Neuronal stem cell (in vitro differentiated cells): ENCODE measurements at regions not wholly inside any gene's neighbourhood (a gene's known extent, or its start where the extent isn't known, plus 50 kb on each side); places are given as distances from the start of the nearest gene placed in this dataset.

Experiments
- DNase-seq: peaks from one replicate; pipeline ENCODE4 v3.0.0-alpha.2; 2013; ENCODE audit warnings: low spot score
- H2AFZ ChIP-seq: one replicate; pipeline ENCODE4 v1.6.1; 2013; ENCODE audit warnings: mild to moderate bottlenecking, low read length, inconsistent platforms
- H2AK5ac ChIP-seq: 2 replicates; pipeline ENCODE4 v1.6.1; 2013; ENCODE audit warnings: low read depth, mild to moderate bottlenecking, inconsistent platforms, low read length, moderate library complexity, mixed read lengths
- H2BK120ac ChIP-seq: 2 replicates; pipeline ENCODE4 v1.6.1; 2013; ENCODE audit warnings: low read depth, mild to moderate bottlenecking, inconsistent platforms, low read length, moderate library complexity, mixed read lengths
- H2BK12ac ChIP-seq: one replicate; pipeline ENCODE4 v1.6.1; 2013; ENCODE audit warnings: low read length, inconsistent platforms
- H2BK15ac ChIP-seq: 2 replicates; pipeline ENCODE4 v1.6.1; 2013; ENCODE audit warnings: mild to moderate bottlenecking, low read length, inconsistent platforms, mixed read lengths
- H2BK5ac ChIP-seq: one replicate; pipeline ENCODE4 v1.6.1; 2013; ENCODE audit warnings: inconsistent platforms, mild to moderate bottlenecking, low read length, moderate library complexity
- H3K14ac ChIP-seq: one replicate; pipeline ENCODE4 v1.6.1; 2013; ENCODE audit warnings: low read length, inconsistent platforms
- H3K18ac ChIP-seq: 2 replicates; pipeline ENCODE4 v1.6.1; 2013; ENCODE audit warnings: low read length, inconsistent platforms
- H3K23ac ChIP-seq: 2 replicates; pipeline ENCODE4 v1.6.1; 2013; ENCODE audit warnings: low read depth, mild to moderate bottlenecking, mixed read lengths, low read length, inconsistent platforms; ENCODE audit not compliant: poor library complexity
- H3K27ac ChIP-seq: replicated peaks from 3 replicates; pipeline ENCODE4 v1.5.1; 2013; ENCODE audit warnings: low read length, inconsistent platforms
- H3K27me3 ChIP-seq, 3 experiments: 2 replicates each; pipeline ENCODE4 v1.6.1; 2013; ENCODE audit warnings: low read length in 3 of 3, mild to moderate bottlenecking in 2 of 3, inconsistent platforms in 1 of 3, low read depth in 1 of 3, mixed read lengths in 1 of 3, moderate library complexity in 1 of 3; ENCODE audit not compliant: control insufficient read depth in 3 of 3, insufficient read depth in 3 of 3
- H3K36me3 ChIP-seq, 2 donors: replicated peaks in 1 of 2; 2 replicates each; pipeline ENCODE4 v1.6.1; 2013; ENCODE audit warnings: low read length in 2 of 2; ENCODE audit not compliant: control insufficient read depth in 2 of 2, insufficient read depth in 2 of 2
- H3K4ac ChIP-seq: 2 replicates; pipeline ENCODE4 v1.6.1; 2013; ENCODE audit warnings: inconsistent platforms, mild to moderate bottlenecking, low read length, moderate library complexity
- H3K4me1 ChIP-seq, 2 donors: 1 replicate in 1 of 2; 2 replicates in 1 of 2; pipeline ENCODE4 v1.6.1; 2013; ENCODE audit warnings: low read length in 2 of 2, low read depth in 1 of 2; ENCODE audit not compliant: control insufficient read depth in 2 of 2, insufficient read depth in 1 of 2
- H3K4me2 ChIP-seq: one replicate; pipeline ENCODE4 v1.6.1; 2013; ENCODE audit warnings: mild to moderate bottlenecking, low read length, inconsistent platforms; ENCODE audit not compliant: insufficient read depth, poor library complexity, severe bottlenecking
- H3K4me3 ChIP-seq, 2 donors: 2 replicates each; pipeline ENCODE4 v1.5.1; 2013; ENCODE audit warnings: low read length in 2 of 2, mild to moderate bottlenecking in 2 of 2, inconsistent platforms in 1 of 2, moderate library complexity in 1 of 2
- H3K79me1 ChIP-seq: one replicate; pipeline ENCODE4 v1.6.1; 2013; ENCODE audit warnings: low read depth, mild to moderate bottlenecking, inconsistent platforms, low read length, moderate library complexity
- H3K9ac ChIP-seq: one replicate; pipeline ENCODE4 v1.6.1; 2013; ENCODE audit warnings: mild to moderate bottlenecking, low read depth, low read length, inconsistent platforms; ENCODE audit not compliant: poor library complexity
- H3K9me3 ChIP-seq, 2 donors: replicated peaks in 1 of 2; 2 replicates each; pipeline versions ENCODE3 to v1.6.1; 2013; ENCODE audit warnings: low read length in 2 of 2, mild to moderate bottlenecking in 2 of 2, inconsistent platforms in 1 of 2, low read depth in 1 of 2, mixed read lengths in 1 of 2, moderate library complexity in 1 of 2; ENCODE audit not compliant: control insufficient read depth in 2 of 2, insufficient read depth in 1 of 2
- H4K8ac ChIP-seq: one replicate; pipeline ENCODE4 v1.6.1; 2013; ENCODE audit warnings: low read depth, mild to moderate bottlenecking, inconsistent platforms, low read length, moderate library complexity
- H4K91ac ChIP-seq: one replicate; pipeline ENCODE4 v1.6.1; 2013; ENCODE audit warnings: low read length, low read depth, mild to moderate bottlenecking, inconsistent platforms; ENCODE audit not compliant: poor library complexity
- WGBS, 2 donors: extraction: QIAGEN DNeasy Blood & Tissue Kit; methylation state at CpG; one replicate each; pipeline ENCODE4 v1.1.7; 2013; ENCODE audit warnings: missing lambda C conversion rate in 2 of 2, mixed read lengths in 1 of 2; ENCODE audit not compliant: insufficient read length in 2 of 2, insufficient replicate concordance in 1 of 2; ENCODE audit errors: extremely low coverage in 2 of 2; 5-methylcytosine and 5-hydroxymethylcytosine counted together

DNA sequence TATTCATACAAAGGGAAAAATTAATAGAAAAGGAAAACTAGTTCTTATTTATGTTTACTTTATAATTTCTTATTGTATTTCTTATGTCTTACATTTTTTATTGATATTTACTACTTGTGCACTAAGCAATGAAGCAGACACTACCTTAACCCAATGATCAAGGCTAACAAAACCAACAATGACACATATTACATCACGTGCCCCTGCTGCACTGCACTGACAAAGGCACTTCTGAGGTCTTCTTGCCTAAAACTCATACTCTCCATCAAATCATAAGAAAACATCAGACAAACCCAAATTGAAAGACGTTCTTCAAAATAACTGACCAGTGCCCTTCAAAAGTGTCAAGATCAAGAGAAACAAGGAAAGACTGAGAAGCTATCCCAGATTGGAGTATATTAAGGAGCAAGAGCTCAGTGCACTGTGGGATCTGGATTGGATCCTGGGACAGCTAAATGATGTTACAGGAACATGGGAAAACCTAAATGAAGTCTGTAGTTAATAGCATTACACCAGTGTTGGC lies 230.9 kb downstream of the AUH start:
- Histone ChIP-seq H4K91ac (no peak overlapping the region), H3K4ac (no peak overlapping the region), H3K23ac (no peak overlapping the region), H3K79me1 (no peaks in the 10 kb centered on the region), H3K4me1 (no peaks in the 10 kb centered on the region), H3K27me3 (peaks cover 0 to 3% (median 0%) of the 10 kb centered on the region in 3 experiments), H3K27ac (no peak overlapping the region), H2BK12ac (no peak overlapping the region), H2BK120ac (no peak overlapping the region), H3K18ac (no peak overlapping the region), H3K9me3 (no peaks in the 10 kb centered on the region), H4K8ac (no peak overlapping the region), H3K4me3 (no peak overlapping the region), H2AFZ (no peak overlapping the region), H2BK5ac (no peak overlapping the region), H3K14ac (no peak overlapping the region), H2BK15ac (no peak overlapping the region), H3K9ac (no peak overlapping the region), H2AK5ac (no peak overlapping the region), H3K4me2 (no peak overlapping the region), H3K36me3 (no peaks in the 10 kb centered on the region)
- no peak for DNase-seq
- no CpG with 5 or more reads among the region's 2 CpGs for WGBS, 2 donors

DNA sequence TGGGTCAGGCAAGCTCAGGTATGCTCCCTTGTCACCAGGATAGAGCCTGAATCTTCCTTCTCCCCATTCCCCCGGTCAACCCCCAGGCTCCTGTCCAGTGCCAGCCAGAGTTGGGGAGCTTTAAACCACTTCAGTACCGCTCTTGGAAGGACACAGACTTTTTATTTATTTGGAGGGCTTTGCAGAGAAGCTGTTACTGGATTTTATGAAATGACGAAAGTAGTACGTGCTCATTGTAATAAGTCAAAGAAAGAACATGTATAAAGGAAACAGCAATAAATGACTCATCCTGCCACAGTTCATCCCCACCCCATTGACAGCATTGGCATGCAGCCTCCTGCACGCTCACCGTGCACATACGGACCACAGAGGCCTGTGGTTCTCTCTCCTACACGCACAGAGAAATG lies 230.3 kb downstream of the AUH start:
- H2AK5ac ChIP-seq: no peak overlapping the region

DNA sequence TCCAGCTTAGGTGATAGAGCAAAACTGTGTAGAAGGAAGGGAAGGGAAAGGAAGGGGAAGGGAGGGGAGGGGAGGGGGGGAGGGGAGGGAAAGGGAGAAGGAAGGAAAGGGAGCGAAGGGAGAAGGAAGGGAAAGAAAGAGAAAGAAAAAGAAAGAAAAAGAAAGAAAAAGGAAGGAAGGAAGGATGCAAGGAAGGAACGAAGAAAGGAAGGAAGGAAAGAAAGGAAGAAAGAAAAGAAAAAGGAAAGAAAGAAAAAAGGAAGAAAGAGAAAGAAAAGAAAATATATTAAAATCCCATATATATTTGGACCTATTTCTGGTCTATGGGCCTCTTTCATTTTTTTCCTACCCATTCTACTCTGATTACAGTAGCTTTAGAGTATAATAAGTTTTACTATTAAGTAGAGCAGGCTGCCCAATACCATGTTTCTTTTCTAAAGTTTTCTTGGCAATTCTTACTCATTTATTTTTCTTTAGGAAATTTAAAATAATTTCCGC lies 229.1 kb downstream of the AUH start:
- Histone ChIP-seq H3K27me3 (peaks cover 0 to 3% (median 0%) of the 10 kb centered on the region in 3 experiments), H3K79me1 (no peaks in the 10 kb centered on the region), H3K23ac (no peak overlapping the region), H4K91ac (no peak overlapping the region), H3K4me1 (no peaks in the 10 kb centered on the region), H2BK12ac (no peak overlapping the region), H2AFZ (no peak overlapping the region), H3K9me3 (no peaks in the 10 kb centered on the region), H3K14ac (no peak overlapping the region), H3K18ac (no peak overlapping the region), H3K4me3 (no peak overlapping the region), H2BK120ac (no peak overlapping the region), H3K27ac (no peak overlapping the region), H2BK15ac (no peak overlapping the region), H3K36me3 (no peaks in the 10 kb centered on the region), H3K4ac (no peak overlapping the region), H3K4me2 (no peak overlapping the region), H2BK5ac (no peak overlapping the region), H3K9ac (no peak overlapping the region), H2AK5ac (no peak overlapping the region), H4K8ac (no peak overlapping the region)
- DNase-seq: no peak
- WGBS, 2 donors: no CpG with 5 or more reads among the region's 3 CpGs

More for the DNA sequence above, 230.3 kb downstream of the AUH start:
- Histone ChIP-seq H2BK12ac (no peak overlapping the region), H4K8ac (no peak overlapping the region), H3K27me3 (peaks cover 0 to 3% (median 0%) of the 10 kb centered on the region in 3 experiments), H3K4ac (no peak overlapping the region), H3K4me2 (no peak overlapping the region), H3K27ac (no peak overlapping the region), H3K79me1 (no peaks in the 10 kb centered on the region), H3K14ac (no peak overlapping the region), H3K9ac (no peak overlapping the region), H3K36me3 (no peaks in the 10 kb centered on the region), H2AFZ (no peak overlapping the region), H3K18ac (no peak overlapping the region), H4K91ac (no peak overlapping the region), H3K4me1 (no peaks in the 10 kb centered on the region), H3K4me3 (no peak overlapping the region), H2BK5ac (no peak overlapping the region), H2BK120ac (no peak overlapping the region), H2BK15ac (no peak overlapping the region), H3K23ac (no peak overlapping the region), H3K9me3 (no peaks in the 10 kb centered on the region)
- no peak for DNase-seq
- WGBS, 2 donors: no CpG with 5 or more reads among the region's 8 CpGs

DNA sequence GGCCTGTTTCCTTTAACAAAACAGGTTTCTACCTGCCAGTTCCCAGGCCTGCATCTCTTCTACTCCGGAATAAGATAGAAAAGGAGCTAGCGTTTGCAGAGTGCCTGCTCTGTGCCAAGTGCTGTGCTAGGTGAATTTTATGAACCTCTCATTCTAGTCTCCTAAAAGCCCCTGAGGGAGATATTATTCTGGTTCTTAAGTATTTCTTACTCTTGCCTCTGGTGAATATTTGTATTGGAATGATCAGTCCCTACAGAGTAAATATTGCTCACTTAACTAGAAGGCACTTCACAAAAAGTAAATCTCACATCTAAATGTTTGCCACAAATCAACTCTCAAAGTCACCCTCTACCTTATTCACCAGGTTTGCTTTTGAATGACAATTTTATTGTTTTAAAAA lies 227.1 kb downstream of the AUH start:
- no CpG with 5 or more reads among the region's 2 CpGs for WGBS, 2 donors
- Histone ChIP-seq H3K27me3 (peaks cover 0 to 3% (median 0%) of the 10 kb centered on the region in 3 experiments), H4K8ac (no peak overlapping the region), H2BK12ac (no peak overlapping the region), H3K9ac (no peak overlapping the region), H3K4me2 (no peak overlapping the region), H3K18ac (no peak overlapping the region), H3K4me1 (no peaks in the 10 kb centered on the region), H4K91ac (no peak overlapping the region), H3K23ac (no peak overlapping the region), H3K79me1 (no peaks in the 10 kb centered on the region), H3K36me3 (no peaks in the 10 kb centered on the region), H3K4me3 (no peak overlapping the region), H3K4ac (no peak overlapping the region), H2AK5ac (no peak overlapping the region), H3K9me3 (no peaks in the 10 kb centered on the region), H2BK15ac (no peak overlapping the region), H2AFZ (no peak overlapping the region), H2BK5ac (no peak overlapping the region), H3K27ac (no peak overlapping the region), H3K14ac (no peak overlapping the region), H2BK120ac (no peak overlapping the region)
- DNase-seq: no peak
